Endothelial cell of umbilical vein (primary cell): ENCODE measurements at regions not wholly inside any gene's neighbourhood (a gene's known extent, or its start where the extent isn't known, plus 50 kb on each side); places are given as distances from the start of the nearest gene placed in this dataset.

Experiments
- BruUV-seq: library from RNA; stranded (reverse); fragments of 400-500 nt; replicated peaks from 2 replicates; lab custom pipeline; 2021; lab: Mats Ljungman, UMichigan
- CTCF ChIA-PET: fragments of 300-600, 350-600 bp; sonication (Branson Sonifier 250); formaldehyde crosslinking; loops from one replicate; lab custom pipeline; 2021; ENCODE audit warnings: antibody characterized with exemption, inconsistent platforms; lab: Charles Lee
- POLR2A ChIA-PET: fragments of 300-600, 350-600 bp; sonication (Branson Sonifier 250); formaldehyde crosslinking; loops from one replicate; lab custom pipeline; 2021; ENCODE audit warnings: antibody characterized with exemption, inconsistent platforms; lab: Charles Lee
- DNase-seq: peaks from one replicate; pipeline ENCODE4 v3.0.0-alpha.2; 2011; ENCODE audit warnings: low read depth, low spot score
- FAIRE-seq: peaks from 2 replicates; lab custom pipeline; 2011; peaks lifted over from hg19 to GRCh38; lab: Jason Lieb, UNC
- H2AFZ ChIP-seq: 2 replicates; pipeline ENCODE4 v1.6.0; 2012; ENCODE audit warnings: low read depth, low read length, control low read depth, inconsistent platforms
- H3K27ac ChIP-seq: 2 replicates; pipeline ENCODE4 v1.5.1; 2011; ENCODE audit warnings: low read depth, mild to moderate bottlenecking, control low read depth, low read length, moderate library complexity; ENCODE audit not compliant: insufficient read depth
- H3K27me3 ChIP-seq, 2 experiments: 2 replicates each; pipeline versions ENCODE4 v1.6.0 to v1.6.1; 2011; ENCODE audit warnings: low read length in 2 of 2, mixed read lengths in 1 of 2; ENCODE audit not compliant: control insufficient read depth in 2 of 2, insufficient read depth in 2 of 2
- H3K36me3 ChIP-seq, 2 experiments: 2 replicates in 1 of 2; 3 replicates in 1 of 2; pipeline ENCODE4 v1.5.1; 2011; ENCODE audit warnings: low read length in 2 of 2, mild to moderate bottlenecking in 1 of 2, moderate library complexity in 1 of 2; ENCODE audit not compliant: control insufficient read depth in 2 of 2, insufficient read depth in 2 of 2; ENCODE audit errors: extremely low read depth in 1 of 2
- H3K4me1 ChIP-seq: 3 replicates; pipeline ENCODE4 v1.5.1; 2011; ENCODE audit warnings: mild to moderate bottlenecking, low read length; ENCODE audit not compliant: control insufficient read depth, insufficient read depth; ENCODE audit errors: extremely low read depth
- H3K4me2 ChIP-seq: 2 replicates; pipeline ENCODE4 v1.6.1; 2011; ENCODE audit warnings: low read length, control low read depth, mixed read lengths; ENCODE audit not compliant: insufficient read depth
- H3K4me3 ChIP-seq, 3 experiments: fragments of 200-600 bp in 1 of 3; sonication (generic), shearing (Covaris generic) in 1 of 3; replicated peaks in 1 of 3; 2 replicates each; pipeline ENCODE4 v1.5.1; 2011 to 2016; ENCODE audit warnings: control low read depth in 3 of 3, low read length in 3 of 3, mild to moderate bottlenecking in 2 of 3, inconsistent platforms in 1 of 3, low read depth in 1 of 3, moderate library complexity in 1 of 3; ENCODE audit not compliant: insufficient read depth in 1 of 3
- H3K79me2 ChIP-seq: 2 replicates; pipeline ENCODE4 v1.6.0; 2012; ENCODE audit warnings: low read length, inconsistent platforms; ENCODE audit not compliant: control insufficient read depth, insufficient read depth
- H3K9ac ChIP-seq: replicated peaks from 2 replicates; pipeline ENCODE3; 2011; ENCODE audit warnings: low read length, control low read depth; ENCODE audit not compliant: insufficient read depth; ENCODE audit errors: extremely low read depth
- H3K9me1 ChIP-seq: replicated peaks from 3 replicates; pipeline ENCODE4 v1.6.0; 2011; ENCODE audit warnings: mild to moderate bottlenecking, low read length; ENCODE audit not compliant: control insufficient read depth, insufficient read depth; ENCODE audit errors: extremely low read depth
- H3K9me3 ChIP-seq: replicated peaks from 2 replicates; pipeline ENCODE4 v1.5.1; 2012; ENCODE audit warnings: low read length, inconsistent platforms; ENCODE audit not compliant: control insufficient read depth, insufficient read depth
- H4K20me1 ChIP-seq: replicated peaks from 2 replicates; pipeline ENCODE3; 2011; ENCODE audit warnings: mild to moderate bottlenecking, low read length; ENCODE audit not compliant: control insufficient read depth, insufficient read depth; ENCODE audit errors: extremely low read depth
- EZH2 ChIP-seq: IDR thresholded peaks from 2 replicates; pipeline ENCODE4 v1.6.1; 2012; ENCODE audit warnings: borderline replicate concordance, low read depth, mild to moderate bottlenecking, moderate library complexity, low read length, inconsistent platforms; ENCODE audit not compliant: severe bottlenecking
- FOS ChIP-seq: IDR thresholded peaks from 2 replicates; pipeline ENCODE4 v1.6.1; 2011; ENCODE audit warnings: mild to moderate bottlenecking, low read length, moderate library complexity, borderline replicate concordance; ENCODE audit not compliant: insufficient read depth
- GATA2 ChIP-seq: IDR thresholded peaks from 2 replicates; pipeline ENCODE4 v1.7.0; 2011; ENCODE audit warnings: low read depth, mild to moderate bottlenecking, moderate library complexity, mixed read lengths, low read length; ENCODE audit not compliant: insufficient read length, insufficient read depth
- JUN ChIP-seq: IDR thresholded peaks from 2 replicates; pipeline ENCODE4 v1.6.1; 2011; ENCODE audit warnings: borderline replicate concordance, low read depth; ENCODE audit not compliant: insufficient read length, insufficient read depth
- MAX ChIP-seq: IDR thresholded peaks from 2 replicates; pipeline ENCODE4 v1.6.1; 2011; ENCODE audit not compliant: insufficient read depth, insufficient read length
- MYC ChIP-seq: IDR thresholded peaks from one replicate; pipeline ENCODE4 v1.6.1; 2011; ENCODE audit warnings: mild to moderate bottlenecking, low read depth, low read length
- POLR2A ChIP-seq: IDR thresholded peaks from 2 replicates; pipeline ENCODE4 v1.6.1; 2012; ENCODE audit warnings: low read depth, mild to moderate bottlenecking, control low read depth, low read length
- POLR2AphosphoS5 ChIP-seq: IDR thresholded peaks from 2 replicates; pipeline ENCODE4 v1.6.1; 2012; ENCODE audit warnings: low read depth, mild to moderate bottlenecking, control low read depth, low read length, moderate library complexity; ENCODE audit not compliant: insufficient read depth
- dilution Hi-C: fragments of 300-500 bp; cut with MboI; formaldehyde crosslinking; loops from one replicate; pipeline ENCODE4 v1.15.0; 2019; ENCODE audit warnings: low sequenced_read_pairs; ENCODE audit not compliant: extremely low pct_ligation_motif_present
- intact Hi-C: fragments of 100-400 bp; cut with micrococcal nuclease; formaldehyde crosslinking; loops from one replicate; pipeline ENCODE4 v1.10.0; 2022
- TF ChIP-seq, protein P1 (sequence below), 2 donors: IDR thresholded peaks; 1 replicate in 1 of 2; 2 replicates in 1 of 2; pipeline ENCODE4 v1.5.1; 2011; ENCODE audit warnings: low read length in 2 of 2, mild to moderate bottlenecking in 2 of 2, moderate library complexity in 2 of 2, control low read depth in 1 of 2, inconsistent platforms in 1 of 2, low read depth in 1 of 2; ENCODE audit not compliant: insufficient read depth in 1 of 2; ENCODE audit errors: extremely low read depth in 1 of 2

- no TSS peak for BruUV-seq
- H3K4me2 ChIP-seq, result no peak overlapping the region
- peaks cover 2% of the 10 kb centered on the region for H3K9me3 ChIP-seq
- intact Hi-C loops, result no loop called here
- no peaks in the 10 kb centered on the region for H4K20me1 ChIP-seq
- no peak for DNase-seq
- no peaks in the 10 kb centered on the region for H3K79me2 ChIP-seq
- no peak overlapping the region for H3K27ac ChIP-seq
- no peak for FAIRE-seq
- CTCF ChIA-PET, result no interaction called here
- POLR2A ChIA-PET, result no interaction called here
- H3K36me3 ChIP-seq, result no peaks in the 10 kb centered on the region
- TF ChIP-seq EZH2, result no peak
- TF ChIP-seq POLR2A, result no peak
- TF ChIP-seq MYC, result no peak
- no peak for TF ChIP-seq GATA2
- TF ChIP-seq, protein P1, sequence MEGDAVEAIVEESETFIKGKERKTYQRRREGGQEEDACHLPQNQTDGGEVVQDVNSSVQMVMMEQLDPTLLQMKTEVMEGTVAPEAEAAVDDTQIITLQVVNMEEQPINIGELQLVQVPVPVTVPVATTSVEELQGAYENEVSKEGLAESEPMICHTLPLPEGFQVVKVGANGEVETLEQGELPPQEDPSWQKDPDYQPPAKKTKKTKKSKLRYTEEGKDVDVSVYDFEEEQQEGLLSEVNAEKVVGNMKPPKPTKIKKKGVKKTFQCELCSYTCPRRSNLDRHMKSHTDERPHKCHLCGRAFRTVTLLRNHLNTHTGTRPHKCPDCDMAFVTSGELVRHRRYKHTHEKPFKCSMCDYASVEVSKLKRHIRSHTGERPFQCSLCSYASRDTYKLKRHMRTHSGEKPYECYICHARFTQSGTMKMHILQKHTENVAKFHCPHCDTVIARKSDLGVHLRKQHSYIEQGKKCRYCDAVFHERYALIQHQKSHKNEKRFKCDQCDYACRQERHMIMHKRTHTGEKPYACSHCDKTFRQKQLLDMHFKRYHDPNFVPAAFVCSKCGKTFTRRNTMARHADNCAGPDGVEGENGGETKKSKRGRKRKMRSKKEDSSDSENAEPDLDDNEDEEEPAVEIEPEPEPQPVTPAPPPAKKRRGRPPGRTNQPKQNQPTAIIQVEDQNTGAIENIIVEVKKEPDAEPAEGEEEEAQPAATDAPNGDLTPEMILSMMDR (IDR thresholded peaks at IDR 0.05; ENCODE audit: extremely low read depth in 1 of 2, insufficient read depth in 1 of 2, low read depth in 1 of 2, low read length in 2 of 2), result no peak
- no peak for TF ChIP-seq JUN
- TF ChIP-seq MAX, result no peak
- TF ChIP-seq FOS, result no peak
- no peak for TF ChIP-seq POLR2AphosphoS5
- dilution Hi-C loops, result no loop called here
- no peaks in the 10 kb centered on the region for H3K4me1 ChIP-seq
- no peak overlapping the region for H3K9ac ChIP-seq
- H3K9me1 ChIP-seq, result no peaks in the 10 kb centered on the region
- no peak overlapping the region for H3K4me3 ChIP-seq
- no peaks in the 10 kb centered on the region for H3K27me3 ChIP-seq
- H2AFZ ChIP-seq, result no peak overlapping the region
These were observed 301.8 kb upstream of the ACVR2A start for GRCh38 chr2:147543056-147543455.
